LNCAP (cell line): ENCODE measurements at regions not wholly inside any gene's neighbourhood (a gene's known extent, or its start where the extent isn't known, plus 50 kb on each side); places are given as distances from the start of the nearest gene placed in this dataset.

Source experiments
- TF ChIP-seq, protein P1 (sequence below): fragments of 450-650 bp; IDR thresholded peaks from 2 replicates; pipeline ENCODE4 v1.5.1; 2017; ENCODE audit warnings: mild to moderate bottlenecking

DNA sequence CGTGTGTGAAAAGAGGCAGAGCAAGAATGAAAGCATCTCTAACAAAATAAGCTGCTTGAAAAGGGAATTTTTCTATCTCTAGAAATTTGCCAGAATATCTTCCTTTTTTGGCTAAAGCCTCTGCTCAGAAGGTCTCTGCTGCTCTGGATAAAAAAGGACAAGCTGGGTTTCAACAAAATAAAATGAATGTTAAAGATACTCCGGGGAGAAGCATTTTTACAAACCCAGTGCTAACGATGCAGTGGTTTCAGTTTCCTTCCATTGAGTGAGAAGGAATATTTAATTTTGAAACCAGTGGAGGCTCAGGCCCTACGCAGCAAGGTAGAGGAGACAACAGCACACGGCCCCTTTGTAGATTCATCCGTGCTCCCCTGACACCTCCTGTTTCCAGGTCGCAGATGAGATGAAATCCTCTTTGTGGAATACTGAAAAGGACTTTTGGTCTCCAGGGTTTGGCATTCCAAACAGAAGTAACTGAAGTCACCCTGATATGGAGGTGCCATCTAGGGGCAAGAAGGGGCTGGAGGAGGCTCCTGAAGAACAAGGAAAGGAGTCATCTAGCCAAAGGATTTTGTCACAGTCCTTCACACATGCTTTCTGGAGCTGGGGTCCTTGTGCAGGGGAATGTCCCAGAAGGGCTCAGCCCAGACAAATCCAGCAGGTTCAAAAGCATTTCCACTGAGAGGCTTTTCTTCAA lies 65.7 kb upstream of the SYT6 start:
- TF ChIP-seq, protein P1, sequence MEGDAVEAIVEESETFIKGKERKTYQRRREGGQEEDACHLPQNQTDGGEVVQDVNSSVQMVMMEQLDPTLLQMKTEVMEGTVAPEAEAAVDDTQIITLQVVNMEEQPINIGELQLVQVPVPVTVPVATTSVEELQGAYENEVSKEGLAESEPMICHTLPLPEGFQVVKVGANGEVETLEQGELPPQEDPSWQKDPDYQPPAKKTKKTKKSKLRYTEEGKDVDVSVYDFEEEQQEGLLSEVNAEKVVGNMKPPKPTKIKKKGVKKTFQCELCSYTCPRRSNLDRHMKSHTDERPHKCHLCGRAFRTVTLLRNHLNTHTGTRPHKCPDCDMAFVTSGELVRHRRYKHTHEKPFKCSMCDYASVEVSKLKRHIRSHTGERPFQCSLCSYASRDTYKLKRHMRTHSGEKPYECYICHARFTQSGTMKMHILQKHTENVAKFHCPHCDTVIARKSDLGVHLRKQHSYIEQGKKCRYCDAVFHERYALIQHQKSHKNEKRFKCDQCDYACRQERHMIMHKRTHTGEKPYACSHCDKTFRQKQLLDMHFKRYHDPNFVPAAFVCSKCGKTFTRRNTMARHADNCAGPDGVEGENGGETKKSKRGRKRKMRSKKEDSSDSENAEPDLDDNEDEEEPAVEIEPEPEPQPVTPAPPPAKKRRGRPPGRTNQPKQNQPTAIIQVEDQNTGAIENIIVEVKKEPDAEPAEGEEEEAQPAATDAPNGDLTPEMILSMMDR = 0 out of 2 replicates have a peak, but pooled peaks have one; percentile 9

DNA sequence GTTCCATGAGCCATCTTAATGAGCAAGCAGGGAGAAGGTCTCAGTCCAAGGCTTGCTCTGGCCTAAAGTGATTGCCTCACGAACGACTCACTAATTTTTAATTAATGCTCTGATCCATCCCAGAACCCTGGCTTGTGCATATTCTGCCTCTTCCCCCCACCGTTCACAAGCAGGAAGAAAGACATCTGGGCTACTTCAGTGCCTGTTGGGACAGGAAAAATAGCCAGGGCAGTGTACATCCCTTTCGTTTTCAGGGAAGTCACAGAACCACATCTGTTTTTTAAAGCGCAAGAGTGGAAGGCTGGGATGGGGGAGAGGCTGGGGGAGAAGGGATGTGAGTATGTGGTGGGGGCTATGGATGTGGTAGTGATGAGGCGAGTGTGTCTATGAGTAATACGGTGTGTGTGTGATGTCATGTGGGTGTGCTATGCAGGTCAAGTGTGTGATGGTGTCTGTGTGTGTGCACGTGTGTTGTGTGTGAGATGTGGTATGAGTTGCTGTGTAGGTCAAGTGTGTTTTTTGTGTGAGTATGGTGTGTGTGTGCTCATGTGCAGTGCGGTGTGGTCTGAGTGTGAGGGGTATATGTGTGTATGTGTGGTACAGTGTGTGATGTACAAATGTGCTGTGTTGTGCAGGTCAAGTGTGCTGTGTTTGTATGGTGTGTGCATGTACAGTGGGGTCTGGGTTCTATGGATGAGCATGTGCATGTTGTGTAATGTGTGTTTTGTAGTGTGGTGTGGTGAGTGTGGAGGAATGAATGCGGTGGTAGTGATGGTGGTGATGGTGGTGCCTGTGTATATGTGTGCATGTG lies 64.9 kb upstream of the SYT6 start:
- TF ChIP-seq, protein P1 = no peak

DNA sequence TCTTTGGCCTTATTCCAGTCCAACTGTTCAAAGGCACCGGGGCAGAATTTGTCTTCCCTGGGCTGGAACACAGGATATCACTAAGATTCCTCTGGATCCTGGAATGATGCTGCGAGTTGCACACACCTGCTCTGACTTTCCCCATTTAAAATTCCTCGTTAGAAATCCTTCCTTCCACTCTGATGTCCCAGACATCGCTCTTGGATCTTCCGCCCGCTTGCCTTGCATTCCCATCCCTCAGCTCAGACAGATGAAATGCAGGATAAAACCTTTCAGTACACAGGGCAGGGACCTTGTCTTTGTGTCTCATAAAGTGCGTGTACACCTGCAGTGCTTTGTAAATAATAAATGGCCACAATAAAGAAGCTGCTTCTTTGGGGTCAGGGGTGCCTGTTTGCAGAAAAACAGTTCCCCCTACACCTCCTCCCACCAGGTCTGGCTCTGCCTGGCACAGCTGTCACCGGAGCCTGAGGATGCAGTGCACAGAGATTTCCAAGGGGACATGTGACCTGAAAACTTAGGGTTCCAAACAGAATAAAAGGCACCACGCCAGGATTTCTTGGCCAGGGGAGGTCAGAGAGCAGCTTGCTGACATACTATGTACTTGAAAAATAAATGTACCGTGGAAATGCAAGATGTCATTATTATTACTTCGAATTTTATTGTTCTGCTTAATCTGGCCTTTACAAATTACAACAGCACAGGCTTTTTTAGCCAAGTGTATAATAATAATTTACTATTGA lies 62.9 kb upstream of the SYT6 start:
- TF ChIP-seq, protein P1 = no peak

DNA sequence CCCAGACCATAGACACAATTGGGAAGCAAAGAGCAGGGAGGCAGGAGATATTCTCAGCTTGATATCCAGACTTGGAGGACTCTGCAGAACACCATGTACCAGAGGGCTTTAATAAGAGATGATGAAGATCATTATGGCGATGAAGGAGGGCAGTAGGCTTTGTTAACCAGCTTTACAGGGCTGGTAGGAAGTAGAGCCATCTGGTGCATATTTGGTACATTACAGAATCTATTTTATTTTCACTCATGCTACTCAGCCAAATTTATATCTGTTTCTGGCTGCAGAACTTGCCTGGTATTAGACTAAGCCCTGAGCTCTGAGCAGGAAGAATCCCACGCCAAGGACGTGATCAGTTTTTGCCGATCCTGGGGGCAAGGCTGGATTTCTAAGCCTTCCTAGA lies 61.8 kb upstream of the SYT6 start:
- TF ChIP-seq, protein P1 = no peak

DNA sequence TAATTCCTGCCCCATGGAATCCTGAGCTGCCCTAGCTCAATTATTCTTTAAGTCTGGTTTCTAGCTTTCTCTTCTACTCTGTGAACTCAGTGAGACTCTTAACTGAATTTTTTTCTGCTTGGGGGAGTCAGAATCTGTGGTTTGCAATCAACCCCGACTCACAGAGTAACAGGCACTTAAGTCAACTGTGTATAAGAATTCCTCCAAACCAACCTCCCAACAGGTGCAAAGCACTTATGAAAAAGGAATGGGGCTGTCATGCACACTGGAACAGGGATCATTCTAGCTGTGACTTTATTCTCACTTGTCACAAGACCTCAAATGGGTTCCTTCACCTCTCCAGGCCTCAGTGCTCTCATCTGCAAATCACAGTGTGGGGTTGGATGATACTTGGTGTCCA lies 60.3 kb upstream of the SYT6 start:
- TF ChIP-seq, protein P1 = no peak

DNA sequence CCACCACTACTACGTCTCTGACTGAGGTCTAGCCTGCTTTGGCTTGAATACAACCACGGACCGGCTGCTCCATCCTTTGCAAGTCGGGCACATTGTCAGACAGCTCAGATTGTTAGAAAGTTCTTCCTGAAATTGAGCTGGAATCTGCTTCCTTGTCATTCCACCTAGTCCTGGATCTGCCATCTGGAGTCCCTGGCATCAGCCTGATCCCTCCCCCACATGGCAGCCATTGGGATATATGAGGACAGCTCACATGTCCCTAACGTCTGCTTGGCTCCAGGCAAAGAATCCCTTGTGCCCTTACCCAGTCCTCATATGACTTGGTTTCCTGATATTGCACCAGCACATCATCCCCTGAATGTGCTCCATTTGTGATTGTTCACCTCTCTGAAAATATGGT lies 56.3 kb upstream of the SYT6 start:
- TF ChIP-seq, protein P1 = no peak

DNA sequence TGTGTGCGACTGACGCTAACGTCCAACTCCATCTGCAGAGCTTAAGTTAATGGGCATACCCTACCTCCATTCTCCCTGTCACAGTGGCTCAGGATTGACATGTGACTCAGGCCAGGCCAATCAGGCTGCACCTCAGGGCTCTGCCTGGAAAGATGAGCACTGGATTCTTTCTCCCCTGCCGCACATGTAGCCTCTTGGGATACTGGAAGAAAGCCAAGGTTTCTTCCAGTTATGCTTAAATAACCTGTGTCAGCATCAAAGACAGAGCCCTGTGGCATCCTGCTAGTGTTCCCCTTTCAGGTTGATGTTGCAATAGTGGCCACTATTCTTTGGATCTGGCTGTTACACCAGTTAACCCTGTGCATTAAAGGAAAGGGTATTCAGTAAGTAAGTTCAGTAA lies 55.0 kb upstream of the SYT6 start:
- TF ChIP-seq, protein P1 = no peak
